ENCODE measurements at regions not wholly inside any gene's neighbourhood (a gene's known extent, or its start where the extent isn't known, plus 50 kb on each side); places are given as distances from the start of the nearest gene placed in this dataset.

GRCh38 chr2:19224486-19224885 lies 133.9 kb downstream of the OSR1 start:
- Histone ChIP-seq H3K9me3 (ENCODE audit: control insufficient read depth in 1 of 2, insufficient read depth in 1 of 2, low read length in 2 of 2) (no peaks in the 10 kb centered on the region), H3K27ac (ENCODE audit: low read depth in 1 of 2, low read length in 2 of 2) (no peak overlapping the region), H3K4me1 (ENCODE audit: insufficient read depth, low read length) (no peaks in the 10 kb centered on the region), H3K4me3 (ENCODE audit: low read length) (no peak overlapping the region), H3K27me3 (ENCODE audit: control insufficient read depth in 1 of 2, insufficient read depth in 2 of 2, low read length in 2 of 2) (no peaks in the 10 kb centered on the region), H3K36me3 (ENCODE audit: insufficient read depth, low read length) (no peaks in the 10 kb centered on the region)
- intact Hi-C loops (cut with DNase I, micrococcal nuclease), result no loop called here
- DNase-seq, result no peak
- Mint-ChIP-seq H3K27me3 (no peaks in the 10 kb centered on the region), H3K9me3 (no peaks in the 10 kb centered on the region), H3K4me3 (no peak overlapping the region), H3K36me3 (ENCODE audit: low read depth) (no peaks in the 10 kb centered on the region), H3K4me1 (ENCODE audit: low read depth) (no peaks in the 10 kb centered on the region), H3K27ac (no peak overlapping the region)
- ATAC-seq (ENCODE audit: poor library complexity), result no peak
- ChIA-PET POLR2A (no interaction called here), CTCF (no interaction called here)
- no peak for TF ChIP-seq CTCF (IDR thresholded peaks at IDR 0.05)

- ChIA-PET CTCF (no interaction called here), POLR2A (no interaction called here)
- ATAC-seq (ENCODE audit: poor library complexity) (no peak), DNase-seq (no peak)
- H3K27ac ChIP-seq (ENCODE audit: low read depth in 1 of 2, low read length in 2 of 2), result no peak overlapping the region
- Mint-ChIP-seq H3K9me3 (no peaks in the 10 kb centered on the region), H3K4me1 (ENCODE audit: low read depth) (no peaks in the 10 kb centered on the region), H3K4me3 (no peak overlapping the region), H3K27me3 (no peaks in the 10 kb centered on the region), H3K36me3 (ENCODE audit: low read depth) (no peaks in the 10 kb centered on the region), H3K27ac (no peak overlapping the region)
- no peaks in the 10 kb centered on the region for H3K4me1 ChIP-seq (ENCODE audit: insufficient read depth, low read length)
- H3K4me3 ChIP-seq (ENCODE audit: low read length), result no peak overlapping the region
- H3K36me3 ChIP-seq (ENCODE audit: insufficient read depth, low read length), result no peaks in the 10 kb centered on the region
- intact Hi-C loops (cut with DNase I, micrococcal nuclease), result no loop called here
- H3K27me3 ChIP-seq (ENCODE audit: control insufficient read depth in 1 of 2, insufficient read depth in 2 of 2, low read length in 2 of 2), result no peaks in the 10 kb centered on the region
- H3K9me3 ChIP-seq (ENCODE audit: control insufficient read depth in 1 of 2, insufficient read depth in 1 of 2, low read length in 2 of 2), result no peaks in the 10 kb centered on the region
- TF ChIP-seq CTCF (IDR thresholded peaks at IDR 0.05), result no peak
Measured at GRCh38 chr2:19224011-19224410, 134.4 kb downstream of the OSR1 start.

DNA sequence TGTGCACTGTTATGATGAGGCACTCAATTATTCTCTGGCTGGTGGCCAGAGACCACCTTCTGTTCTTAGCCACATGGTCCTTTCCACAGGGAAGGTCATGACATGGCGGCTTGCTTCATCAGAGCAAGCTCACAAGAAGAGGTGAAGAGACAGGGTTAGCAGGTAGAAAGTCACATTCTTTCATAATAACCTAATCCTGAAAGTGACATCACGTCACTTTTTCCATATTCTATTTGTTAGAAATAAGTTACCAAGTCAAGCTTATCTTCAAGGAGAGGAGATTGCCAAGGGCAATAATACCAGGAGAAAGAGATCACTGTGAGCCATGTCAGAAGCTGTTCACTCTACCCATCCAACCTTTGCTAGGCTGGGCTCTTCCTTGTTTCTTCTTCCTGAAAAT lies 139.4 kb downstream of the OSR1 start:
- Mint-ChIP-seq H3K9me3 (no peaks in the 10 kb centered on the region), H3K27me3 (no peaks in the 10 kb centered on the region), H3K27ac (no peak overlapping the region), H3K4me1 (ENCODE audit: low read depth) (no peaks in the 10 kb centered on the region), H3K4me3 (no peak overlapping the region), H3K36me3 (ENCODE audit: low read depth) (no peaks in the 10 kb centered on the region)
- ChIA-PET CTCF (no interaction called here), POLR2A (no interaction called here)
- ATAC-seq (ENCODE audit: poor library complexity) (no peak), DNase-seq (no peak)
- H3K4me1 ChIP-seq (ENCODE audit: insufficient read depth, low read length), result no peaks in the 10 kb centered on the region
- H3K4me3 ChIP-seq (ENCODE audit: low read length), result no peak overlapping the region
- H3K27me3 ChIP-seq (ENCODE audit: control insufficient read depth in 1 of 2, insufficient read depth in 2 of 2, low read length in 2 of 2), result no peaks in the 10 kb centered on the region
- no peak overlapping the region for H3K27ac ChIP-seq (ENCODE audit: low read depth in 1 of 2, low read length in 2 of 2)
- H3K9me3 ChIP-seq (ENCODE audit: control insufficient read depth in 1 of 2, insufficient read depth in 1 of 2, low read length in 2 of 2), result no peaks in the 10 kb centered on the region
- no peak for TF ChIP-seq CTCF (IDR thresholded peaks at IDR 0.05)
- intact Hi-C loops (cut with DNase I, micrococcal nuclease), result no loop called here
- no peaks in the 10 kb centered on the region for H3K36me3 ChIP-seq (ENCODE audit: insufficient read depth, low read length)
